ENCODE measurements at regions not wholly inside any gene's neighbourhood (a gene's known extent, or its start where the extent isn't known, plus 50 kb on each side); places are given as distances from the start of the nearest gene placed in this dataset.

- Histone ChIP-seq H3K36me3 (ENCODE audit: control insufficient read depth, insufficient read depth, low read length) (no peaks in the 10 kb centered on the region), H3K4me3 (ENCODE audit: insufficient read depth, low read depth, low read length, poor library complexity, severe bottlenecking) (no peak overlapping the region), H3K27ac (ENCODE audit: insufficient read depth, low read length, poor library complexity, severe bottlenecking) (no peak overlapping the region), H3K9me3 (ENCODE audit: control insufficient read depth, low read length) (no peaks in the 10 kb centered on the region), H3K27me3 (replicated peaks; ENCODE audit: control insufficient read depth, insufficient read depth, low read length, poor library complexity, severe bottlenecking) (no peaks in the 10 kb centered on the region), H3K4me1 (ENCODE audit: control insufficient read depth, insufficient read depth, low read length, poor library complexity, severe bottlenecking) (peaks cover 17% of the 10 kb centered on the region)
- no peak for DNase-seq
Observed at GRCh38 chrX:78513971-78514738, 145.0 kb downstream of the RTL3 start.

- Histone ChIP-seq H3K36me3 (ENCODE audit: control insufficient read depth, insufficient read depth, low read length) (no peaks in the 10 kb centered on the region), H3K9me3 (ENCODE audit: control insufficient read depth, low read length) (no peaks in the 10 kb centered on the region), H3K4me3 (ENCODE audit: insufficient read depth, low read depth, low read length, poor library complexity, severe bottlenecking) (no peak overlapping the region), H3K4me1 (ENCODE audit: control insufficient read depth, insufficient read depth, low read length, poor library complexity, severe bottlenecking) (no peaks in the 10 kb centered on the region), H3K27ac (ENCODE audit: insufficient read depth, low read length, poor library complexity, severe bottlenecking) (no peak overlapping the region), H3K27me3 (replicated peaks; ENCODE audit: control insufficient read depth, insufficient read depth, low read length, poor library complexity, severe bottlenecking) (no peaks in the 10 kb centered on the region)
- DNase-seq, result no peak
Observed at GRCh38 chrX:78506248-78506647, 152.9 kb downstream of the RTL3 start.

- Histone ChIP-seq H3K27me3 (replicated peaks; ENCODE audit: control insufficient read depth, insufficient read depth, low read length, poor library complexity, severe bottlenecking) (no peaks in the 10 kb centered on the region), H3K36me3 (ENCODE audit: control insufficient read depth, insufficient read depth, low read length) (no peaks in the 10 kb centered on the region), H3K4me3 (ENCODE audit: insufficient read depth, low read depth, low read length, poor library complexity, severe bottlenecking) (no peak overlapping the region), H3K4me1 (ENCODE audit: control insufficient read depth, insufficient read depth, low read length, poor library complexity, severe bottlenecking) (no peaks in the 10 kb centered on the region), H3K9me3 (ENCODE audit: control insufficient read depth, low read length) (no peaks in the 10 kb centered on the region), H3K27ac (ENCODE audit: insufficient read depth, low read length, poor library complexity, severe bottlenecking) (no peak overlapping the region)
- no peak for DNase-seq
Observed at GRCh38 chrX:78496483-78496882, 162.6 kb downstream of the RTL3 start.

- no peaks in the 10 kb centered on the region for H3K9me3 ChIP-seq (ENCODE audit: control insufficient read depth, low read length)
- no peak overlapping the region for H3K4me3 ChIP-seq (ENCODE audit: insufficient read depth, low read depth, low read length, poor library complexity, severe bottlenecking)
- H3K4me1 ChIP-seq (ENCODE audit: control insufficient read depth, insufficient read depth, low read length, poor library complexity, severe bottlenecking), result no peaks in the 10 kb centered on the region
- no peaks in the 10 kb centered on the region for H3K36me3 ChIP-seq (ENCODE audit: control insufficient read depth, insufficient read depth, low read length)
- no peaks in the 10 kb centered on the region for H3K27me3 ChIP-seq (replicated peaks; ENCODE audit: control insufficient read depth, insufficient read depth, low read length, poor library complexity, severe bottlenecking)
- H3K27ac ChIP-seq (ENCODE audit: insufficient read depth, low read length, poor library complexity, severe bottlenecking), result no peak overlapping the region
- no peak for DNase-seq
Observed at GRCh38 chrX:78493180-78493579, 165.8 kb upstream of the CYSLTR1 start.

- Histone ChIP-seq H3K4me1 (ENCODE audit: control insufficient read depth, insufficient read depth, low read length, poor library complexity, severe bottlenecking) (no peaks in the 10 kb centered on the region), H3K9me3 (ENCODE audit: control insufficient read depth, low read length) (no peaks in the 10 kb centered on the region), H3K27ac (ENCODE audit: insufficient read depth, low read length, poor library complexity, severe bottlenecking) (no peak overlapping the region), H3K27me3 (replicated peaks; ENCODE audit: control insufficient read depth, insufficient read depth, low read length, poor library complexity, severe bottlenecking) (no peaks in the 10 kb centered on the region), H3K36me3 (ENCODE audit: control insufficient read depth, insufficient read depth, low read length) (no peaks in the 10 kb centered on the region), H3K4me3 (ENCODE audit: insufficient read depth, low read depth, low read length, poor library complexity, severe bottlenecking) (no peak overlapping the region)
- no peak for DNase-seq
Observed at GRCh38 chrX:78476701-78477100, 149.3 kb upstream of the CYSLTR1 start.

- H3K36me3 ChIP-seq (ENCODE audit: control insufficient read depth, insufficient read depth, low read length), result no peaks in the 10 kb centered on the region
- no peaks in the 10 kb centered on the region for H3K9me3 ChIP-seq (ENCODE audit: control insufficient read depth, low read length)
- no peaks in the 10 kb centered on the region for H3K4me1 ChIP-seq (ENCODE audit: control insufficient read depth, insufficient read depth, low read length, poor library complexity, severe bottlenecking)
- H3K4me3 ChIP-seq (ENCODE audit: insufficient read depth, low read depth, low read length, poor library complexity, severe bottlenecking), result no peak overlapping the region
- no peaks in the 10 kb centered on the region for H3K27me3 ChIP-seq (replicated peaks; ENCODE audit: control insufficient read depth, insufficient read depth, low read length, poor library complexity, severe bottlenecking)
- no peak for DNase-seq
- no peak overlapping the region for H3K27ac ChIP-seq (ENCODE audit: insufficient read depth, low read length, poor library complexity, severe bottlenecking)
Observed at GRCh38 chrX:78456909-78457308, 129.5 kb upstream of the CYSLTR1 start.

GRCh38 chrX:78455901-78456300 is 128.5 kb upstream of the CYSLTR1 start:
- no peak overlapping the region for H3K4me3 ChIP-seq (ENCODE audit: insufficient read depth, low read depth, low read length, poor library complexity, severe bottlenecking)
- no peaks in the 10 kb centered on the region for H3K4me1 ChIP-seq (ENCODE audit: control insufficient read depth, insufficient read depth, low read length, poor library complexity, severe bottlenecking)
- H3K27me3 ChIP-seq (replicated peaks; ENCODE audit: control insufficient read depth, insufficient read depth, low read length, poor library complexity, severe bottlenecking), result no peaks in the 10 kb centered on the region
- no peaks in the 10 kb centered on the region for H3K9me3 ChIP-seq (ENCODE audit: control insufficient read depth, low read length)
- DNase-seq, result no peak
- H3K36me3 ChIP-seq (ENCODE audit: control insufficient read depth, insufficient read depth, low read length), result no peaks in the 10 kb centered on the region
- H3K27ac ChIP-seq (ENCODE audit: insufficient read depth, low read length, poor library complexity, severe bottlenecking), result no peak overlapping the region

- Histone ChIP-seq H3K4me1 (ENCODE audit: control insufficient read depth, insufficient read depth, low read length, poor library complexity, severe bottlenecking) (no peaks in the 10 kb centered on the region), H3K9me3 (ENCODE audit: control insufficient read depth, low read length) (no peaks in the 10 kb centered on the region), H3K27ac (ENCODE audit: insufficient read depth, low read length, poor library complexity, severe bottlenecking) (no peak overlapping the region), H3K27me3 (replicated peaks; ENCODE audit: control insufficient read depth, insufficient read depth, low read length, poor library complexity, severe bottlenecking) (no peaks in the 10 kb centered on the region), H3K36me3 (ENCODE audit: control insufficient read depth, insufficient read depth, low read length) (no peaks in the 10 kb centered on the region), H3K4me3 (ENCODE audit: insufficient read depth, low read depth, low read length, poor library complexity, severe bottlenecking) (no peak overlapping the region)
- DNase-seq, result no peak
Observed at GRCh38 chrX:78452356-78452755, 124.9 kb upstream of the CYSLTR1 start.

GRCh38 chrX:78437621-78438020 is 110.2 kb upstream of the CYSLTR1 start:
- Histone ChIP-seq H3K27ac (ENCODE audit: insufficient read depth, low read length, poor library complexity, severe bottlenecking) (no peak overlapping the region), H3K27me3 (replicated peaks; ENCODE audit: control insufficient read depth, insufficient read depth, low read length, poor library complexity, severe bottlenecking) (no peaks in the 10 kb centered on the region), H3K4me3 (ENCODE audit: insufficient read depth, low read depth, low read length, poor library complexity, severe bottlenecking) (no peak overlapping the region), H3K4me1 (ENCODE audit: control insufficient read depth, insufficient read depth, low read length, poor library complexity, severe bottlenecking) (no peaks in the 10 kb centered on the region), H3K36me3 (ENCODE audit: control insufficient read depth, insufficient read depth, low read length) (no peaks in the 10 kb centered on the region), H3K9me3 (ENCODE audit: control insufficient read depth, low read length) (no peaks in the 10 kb centered on the region)
- DNase-seq, result no peak

- H3K27me3 ChIP-seq (replicated peaks; ENCODE audit: control insufficient read depth, insufficient read depth, low read length, poor library complexity, severe bottlenecking), result no peaks in the 10 kb centered on the region
- no peaks in the 10 kb centered on the region for H3K9me3 ChIP-seq (ENCODE audit: control insufficient read depth, low read length)
- H3K27ac ChIP-seq (ENCODE audit: insufficient read depth, low read length, poor library complexity, severe bottlenecking), result no peak overlapping the region
- H3K4me3 ChIP-seq (ENCODE audit: insufficient read depth, low read depth, low read length, poor library complexity, severe bottlenecking), result no peak overlapping the region
- H3K4me1 ChIP-seq (ENCODE audit: control insufficient read depth, insufficient read depth, low read length, poor library complexity, severe bottlenecking), result no peaks in the 10 kb centered on the region
- no peaks in the 10 kb centered on the region for H3K36me3 ChIP-seq (ENCODE audit: control insufficient read depth, insufficient read depth, low read length)
- no peak for DNase-seq
Observed at GRCh38 chrX:78429172-78429571, 101.8 kb upstream of the CYSLTR1 start.

All from effector memory CD4-positive, alpha-beta T cell (primary cell).